ENCODE measurements at regions not wholly inside any gene's neighbourhood (a gene's known extent, or its start where the extent isn't known, plus 50 kb on each side); places are given as distances from the start of the nearest gene placed in this dataset.

DNA sequence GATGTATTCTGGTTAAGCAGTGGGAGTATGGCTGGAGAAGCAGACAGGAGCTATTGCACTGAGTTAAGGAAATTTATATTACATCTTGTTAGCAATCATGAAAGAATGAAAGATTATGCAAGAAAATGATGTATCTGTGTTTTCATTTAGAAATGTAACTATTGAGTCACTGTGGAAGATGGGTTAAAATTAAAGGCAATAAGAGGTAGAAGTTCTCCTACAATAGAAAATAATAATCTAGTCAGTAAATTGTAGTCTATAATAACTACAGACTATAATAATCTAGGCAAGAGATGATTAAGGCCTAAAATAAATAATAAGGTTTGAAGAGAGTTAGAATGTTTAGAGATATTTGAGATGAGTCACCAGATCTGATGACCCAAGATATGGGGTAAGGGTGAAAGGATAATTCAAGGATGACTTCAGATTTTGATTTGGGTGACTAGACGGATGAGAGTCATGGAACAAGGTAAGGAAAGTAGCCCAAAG lies 371.9 kb upstream of the KCNH7 start:
- no peaks in the 10 kb centered on the region for H4K20me1 ChIP-seq (ENCODE audit: insufficient read depth)
- no peaks in the 10 kb centered on the region for H3K4me1 ChIP-seq (ENCODE audit: low read depth, poor library complexity, severe bottlenecking)
- H3K79me2 ChIP-seq (ENCODE audit: insufficient read depth, low read depth) = no peaks in the 10 kb centered on the region
- TF ChIP-seq, protein P1, sequence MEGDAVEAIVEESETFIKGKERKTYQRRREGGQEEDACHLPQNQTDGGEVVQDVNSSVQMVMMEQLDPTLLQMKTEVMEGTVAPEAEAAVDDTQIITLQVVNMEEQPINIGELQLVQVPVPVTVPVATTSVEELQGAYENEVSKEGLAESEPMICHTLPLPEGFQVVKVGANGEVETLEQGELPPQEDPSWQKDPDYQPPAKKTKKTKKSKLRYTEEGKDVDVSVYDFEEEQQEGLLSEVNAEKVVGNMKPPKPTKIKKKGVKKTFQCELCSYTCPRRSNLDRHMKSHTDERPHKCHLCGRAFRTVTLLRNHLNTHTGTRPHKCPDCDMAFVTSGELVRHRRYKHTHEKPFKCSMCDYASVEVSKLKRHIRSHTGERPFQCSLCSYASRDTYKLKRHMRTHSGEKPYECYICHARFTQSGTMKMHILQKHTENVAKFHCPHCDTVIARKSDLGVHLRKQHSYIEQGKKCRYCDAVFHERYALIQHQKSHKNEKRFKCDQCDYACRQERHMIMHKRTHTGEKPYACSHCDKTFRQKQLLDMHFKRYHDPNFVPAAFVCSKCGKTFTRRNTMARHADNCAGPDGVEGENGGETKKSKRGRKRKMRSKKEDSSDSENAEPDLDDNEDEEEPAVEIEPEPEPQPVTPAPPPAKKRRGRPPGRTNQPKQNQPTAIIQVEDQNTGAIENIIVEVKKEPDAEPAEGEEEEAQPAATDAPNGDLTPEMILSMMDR (conservative IDR thresholded peaks at IDR 0.05; ENCODE audit: low read depth, low read length) = no peak
- no peak overlapping the region for H3K9ac ChIP-seq
- no peak overlapping the region for H2AFZ ChIP-seq (ENCODE audit: low read depth)
- no peak overlapping the region for H3K4me3 ChIP-seq (IDR thresholded peaks at IDR 0.05; ENCODE audit: insufficient read depth, low read depth, low read length)
- H3K36me3 ChIP-seq (ENCODE audit: insufficient read depth) = no peaks in the 10 kb centered on the region
- H3K27me3 ChIP-seq (ENCODE audit: insufficient read depth, low read depth) = no peaks in the 10 kb centered on the region
- no peak overlapping the region for H3K4me2 ChIP-seq
- H3K27ac ChIP-seq = no peak overlapping the region

DNA sequence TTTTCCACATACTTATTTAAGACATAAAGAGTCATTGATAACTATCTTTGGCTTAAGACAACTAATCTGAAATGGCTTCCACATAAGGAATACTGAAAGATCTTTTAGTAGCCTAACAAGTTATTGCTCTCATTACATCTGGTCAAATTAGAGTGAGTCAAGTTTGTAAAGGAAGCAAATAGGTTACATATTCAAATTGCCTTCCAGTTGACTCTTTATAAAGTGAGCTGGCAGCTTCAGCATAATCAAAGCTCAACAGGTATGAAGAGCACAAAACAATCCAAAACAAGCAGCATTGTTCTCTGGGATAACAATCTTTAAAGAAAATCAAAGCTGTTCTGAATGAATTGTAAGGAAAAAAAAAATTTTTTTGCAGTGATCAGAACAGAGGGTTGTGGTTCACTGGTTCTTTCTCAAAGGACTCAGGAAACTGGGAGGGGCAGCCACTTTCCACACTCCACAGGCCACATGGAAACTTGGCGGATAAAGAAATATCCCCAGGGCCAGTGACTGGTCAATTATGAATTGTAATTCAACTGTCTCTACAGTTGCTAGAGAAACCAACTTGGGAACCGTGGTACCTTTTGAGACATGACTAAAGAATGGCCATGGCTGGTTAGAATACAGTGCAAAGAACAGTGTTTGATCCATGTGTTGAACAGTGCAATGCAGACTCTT lies 369.3 kb upstream of the KCNH7 start:
- Histone ChIP-seq H3K36me3 (ENCODE audit: insufficient read depth) (no peaks in the 10 kb centered on the region), H3K27ac (no peak overlapping the region), H4K20me1 (ENCODE audit: insufficient read depth) (no peaks in the 10 kb centered on the region), H3K4me3 (IDR thresholded peaks at IDR 0.05; ENCODE audit: insufficient read depth, low read depth, low read length) (no peak overlapping the region), H3K27me3 (ENCODE audit: insufficient read depth, low read depth) (no peaks in the 10 kb centered on the region), H3K9ac (no peak overlapping the region), H2AFZ (ENCODE audit: low read depth) (no peak overlapping the region), H3K79me2 (ENCODE audit: insufficient read depth, low read depth) (no peaks in the 10 kb centered on the region), H3K4me1 (ENCODE audit: low read depth, poor library complexity, severe bottlenecking) (no peaks in the 10 kb centered on the region), H3K4me2 (no peak overlapping the region)
- TF ChIP-seq, protein P1 (conservative IDR thresholded peaks at IDR 0.05; ENCODE audit: low read depth, low read length) = no peak

DNA sequence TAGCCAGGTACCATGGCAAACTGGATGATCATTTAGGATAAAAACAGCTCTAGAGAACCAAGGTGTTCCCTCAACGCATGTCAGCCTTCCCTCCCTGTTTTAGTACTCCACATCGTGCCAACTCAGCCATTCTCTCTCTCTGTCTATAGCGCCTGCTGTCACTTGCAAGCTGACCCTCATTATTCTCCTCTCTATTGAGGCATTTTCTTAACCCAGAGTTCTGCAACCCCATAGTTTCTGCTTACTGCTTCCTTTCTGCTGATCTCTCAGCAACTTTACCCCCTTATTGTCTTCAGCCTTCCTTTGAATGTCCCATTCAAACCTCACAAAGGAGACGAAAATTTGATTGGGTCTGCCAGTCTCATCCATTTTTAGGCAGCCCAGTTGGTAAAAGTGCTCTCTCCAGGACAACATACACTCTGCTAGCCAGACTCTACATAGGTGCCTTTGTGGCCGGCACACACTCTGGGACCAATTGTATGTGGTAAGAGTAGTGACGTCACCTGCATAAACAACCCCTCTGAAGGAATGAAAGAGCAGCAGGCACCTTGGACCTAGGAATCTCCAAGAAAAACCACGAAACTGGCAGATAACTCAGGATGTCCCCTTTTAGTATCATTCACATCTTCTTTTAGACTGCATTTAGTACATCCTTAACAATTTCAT lies 367.2 kb upstream of the KCNH7 start:
- Histone ChIP-seq H3K4me2 (no peak overlapping the region), H3K4me3 (IDR thresholded peaks at IDR 0.05; ENCODE audit: insufficient read depth, low read depth, low read length) (no peak overlapping the region), H3K27ac (no peak overlapping the region), H2AFZ (ENCODE audit: low read depth) (no peak overlapping the region), H3K36me3 (ENCODE audit: insufficient read depth) (no peaks in the 10 kb centered on the region), H3K4me1 (ENCODE audit: low read depth, poor library complexity, severe bottlenecking) (no peaks in the 10 kb centered on the region), H3K27me3 (ENCODE audit: insufficient read depth, low read depth) (no peaks in the 10 kb centered on the region), H3K9ac (no peak overlapping the region), H4K20me1 (ENCODE audit: insufficient read depth) (no peaks in the 10 kb centered on the region), H3K79me2 (ENCODE audit: insufficient read depth, low read depth) (no peaks in the 10 kb centered on the region)
- TF ChIP-seq, protein P1 (conservative IDR thresholded peaks at IDR 0.05; ENCODE audit: low read depth, low read length) = no peak

DNA sequence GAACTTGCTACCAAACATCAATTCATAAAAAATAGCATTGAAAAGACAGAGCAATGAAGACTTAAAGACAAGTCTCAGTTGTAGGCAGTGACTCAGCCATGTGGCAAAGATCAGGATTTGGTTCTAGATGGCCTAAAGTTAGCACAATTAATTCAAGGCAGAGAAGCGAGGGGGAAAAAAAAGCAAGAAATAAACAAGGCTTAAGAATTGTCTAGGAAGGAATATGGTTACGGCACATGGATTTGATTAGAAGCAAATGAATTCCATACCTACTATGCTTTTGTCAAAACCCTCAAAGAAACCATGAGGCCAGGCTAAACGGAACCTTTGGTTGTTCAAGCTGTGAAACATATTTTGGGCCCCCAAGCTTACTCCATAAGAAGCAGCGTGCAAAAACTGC lies 362.2 kb upstream of the KCNH7 start:
- no peak overlapping the region for H3K4me2 ChIP-seq
- no peaks in the 10 kb centered on the region for H3K27me3 ChIP-seq (ENCODE audit: insufficient read depth, low read depth)
- no peak overlapping the region for H3K9ac ChIP-seq
- no peaks in the 10 kb centered on the region for H4K20me1 ChIP-seq (ENCODE audit: insufficient read depth)
- no peaks in the 10 kb centered on the region for H3K4me1 ChIP-seq (ENCODE audit: low read depth, poor library complexity, severe bottlenecking)
- no peaks in the 10 kb centered on the region for H3K36me3 ChIP-seq (ENCODE audit: insufficient read depth)
- H2AFZ ChIP-seq (ENCODE audit: low read depth) = no peak overlapping the region
- H3K79me2 ChIP-seq (ENCODE audit: insufficient read depth, low read depth) = no peaks in the 10 kb centered on the region
- TF ChIP-seq, protein P1 (conservative IDR thresholded peaks at IDR 0.05; ENCODE audit: low read depth, low read length) = no peak
- H3K4me3 ChIP-seq (IDR thresholded peaks at IDR 0.05; ENCODE audit: insufficient read depth, low read depth, low read length) = no peak overlapping the region
- H3K27ac ChIP-seq = no peak overlapping the region
